RWPE2 (cell line): ENCODE measurements at regions not wholly inside any gene's neighbourhood (a gene's known extent, or its start where the extent isn't known, plus 50 kb on each side); places are given as distances from the start of the nearest gene placed in this dataset.
A peak's percentile ranks its signal among the peaks of the same experiment; 100 is the strongest.

Source experiments
- ATAC-seq: fragments of 200-7000 bp; cut with Tn5 transposase; 3 replicates; pipeline ENCODE4 v1.9.1; 2021; ENCODE audit warnings: low read depth
- DNase-seq: peaks from one replicate; pipeline ENCODE4 v3.0.0-alpha.2; 2020; ENCODE audit warnings: low spot score
- H3K27ac ChIP-seq: fragments of 450-650 bp; 2 replicates; pipeline ENCODE4 v1.5.1; 2017; ENCODE audit warnings: mild to moderate bottlenecking; ENCODE audit not compliant: poor library complexity, severe bottlenecking
- H3K27me3 ChIP-seq: fragments of 250-450 bp; sonication (Bioruptor Pico); 2 replicates; pipeline ENCODE4 v1.5.1; 2021; ENCODE audit warnings: mild to moderate bottlenecking, moderate library complexity; ENCODE audit not compliant: insufficient read depth, poor library complexity, severe bottlenecking
- H3K36me3 ChIP-seq: fragments of 250-450 bp; sonication (Bioruptor Pico); 2 replicates; pipeline ENCODE4 v1.5.1; 2020; ENCODE audit warnings: low read depth, mild to moderate bottlenecking, moderate library complexity
- H3K4me1 ChIP-seq: fragments of 250-450 bp; sonication (Bioruptor Pico); 2 replicates; pipeline ENCODE4 v1.5.1; 2021; ENCODE audit warnings: mild to moderate bottlenecking, moderate library complexity; ENCODE audit not compliant: insufficient read depth, poor library complexity, severe bottlenecking
- H3K4me3 ChIP-seq: fragments of 250-450 bp; sonication (Bioruptor Pico); 2 replicates; pipeline ENCODE4 v1.5.1; 2021; ENCODE audit warnings: mild to moderate bottlenecking, moderate library complexity; ENCODE audit not compliant: severe bottlenecking
- H3K9me3 ChIP-seq: fragments of 250-450 bp; sonication (Bioruptor Pico); 2 replicates; pipeline ENCODE4 v1.5.1; 2021; ENCODE audit warnings: mild to moderate bottlenecking, moderate library complexity; ENCODE audit not compliant: severe bottlenecking
- TF ChIP-seq, protein P1 (sequence below): fragments of 450-650 bp; IDR thresholded peaks from one replicate; pipeline ENCODE4 v1.5.1; 2017; ENCODE audit warnings: mild to moderate bottlenecking, moderate library complexity; ENCODE audit not compliant: poor library complexity, severe bottlenecking

DNA sequence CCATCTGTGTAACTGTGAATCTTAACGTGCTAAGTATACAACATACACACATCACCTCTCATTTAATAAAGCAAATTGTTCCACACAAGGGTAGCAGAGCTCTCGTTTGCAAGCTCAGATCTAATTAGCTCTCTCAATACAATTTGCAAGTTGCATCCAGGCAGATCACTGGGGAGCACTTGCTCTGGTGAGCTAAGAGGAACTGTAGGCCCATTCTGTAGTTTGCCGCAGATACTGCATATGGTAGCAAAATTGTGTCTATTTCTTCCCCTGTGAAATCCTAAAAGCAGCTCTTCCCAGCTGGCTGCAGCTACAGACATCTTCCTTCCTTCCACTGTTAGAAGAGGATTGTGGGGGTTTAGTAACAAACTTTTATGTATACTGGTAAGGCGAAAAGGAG is 288.7 kb upstream of the ADAMTS9 start:
- H3K27ac ChIP-seq = peak overlapping the region; percentile 83
- DNase-seq (no peak), ATAC-seq (no peak)
- H3K36me3 ChIP-seq = no peaks in the 10 kb centered on the region
- H3K27me3 ChIP-seq = no peaks in the 10 kb centered on the region
- no peak overlapping the region for H3K4me3 ChIP-seq
- no peaks in the 10 kb centered on the region for H3K9me3 ChIP-seq
- TF ChIP-seq, protein P1, sequence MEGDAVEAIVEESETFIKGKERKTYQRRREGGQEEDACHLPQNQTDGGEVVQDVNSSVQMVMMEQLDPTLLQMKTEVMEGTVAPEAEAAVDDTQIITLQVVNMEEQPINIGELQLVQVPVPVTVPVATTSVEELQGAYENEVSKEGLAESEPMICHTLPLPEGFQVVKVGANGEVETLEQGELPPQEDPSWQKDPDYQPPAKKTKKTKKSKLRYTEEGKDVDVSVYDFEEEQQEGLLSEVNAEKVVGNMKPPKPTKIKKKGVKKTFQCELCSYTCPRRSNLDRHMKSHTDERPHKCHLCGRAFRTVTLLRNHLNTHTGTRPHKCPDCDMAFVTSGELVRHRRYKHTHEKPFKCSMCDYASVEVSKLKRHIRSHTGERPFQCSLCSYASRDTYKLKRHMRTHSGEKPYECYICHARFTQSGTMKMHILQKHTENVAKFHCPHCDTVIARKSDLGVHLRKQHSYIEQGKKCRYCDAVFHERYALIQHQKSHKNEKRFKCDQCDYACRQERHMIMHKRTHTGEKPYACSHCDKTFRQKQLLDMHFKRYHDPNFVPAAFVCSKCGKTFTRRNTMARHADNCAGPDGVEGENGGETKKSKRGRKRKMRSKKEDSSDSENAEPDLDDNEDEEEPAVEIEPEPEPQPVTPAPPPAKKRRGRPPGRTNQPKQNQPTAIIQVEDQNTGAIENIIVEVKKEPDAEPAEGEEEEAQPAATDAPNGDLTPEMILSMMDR = no peak
- H3K4me1 ChIP-seq = no peaks in the 10 kb centered on the region

DNA sequence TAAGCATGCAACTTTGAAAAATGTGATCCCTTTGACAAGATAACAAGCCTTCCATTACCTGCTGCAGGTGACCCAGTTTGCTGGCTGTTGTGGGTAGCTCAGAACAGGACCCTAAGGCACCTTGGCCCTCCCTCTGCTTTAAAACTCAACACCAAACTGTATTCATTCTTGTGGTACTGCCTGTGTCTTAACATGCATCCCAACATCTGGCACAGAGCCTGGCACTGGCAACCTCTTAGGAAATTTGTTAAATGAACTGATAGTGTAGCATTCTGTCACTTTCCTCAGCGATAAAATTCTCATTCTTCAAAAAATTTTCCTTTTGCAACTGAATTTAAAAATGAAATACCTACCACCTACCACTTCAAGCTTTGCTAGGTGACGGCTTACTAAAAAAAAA is 287.3 kb upstream of the ADAMTS9 start:
- H3K9me3 ChIP-seq = no peaks in the 10 kb centered on the region
- no peak overlapping the region for H3K27ac ChIP-seq
- no peak for DNase-seq
- H3K27me3 ChIP-seq = no peaks in the 10 kb centered on the region
- TF ChIP-seq, protein P1 = no peak
- ATAC-seq = no peak
- H3K4me1 ChIP-seq = no peaks in the 10 kb centered on the region
- no peak overlapping the region for H3K4me3 ChIP-seq
- H3K36me3 ChIP-seq = no peaks in the 10 kb centered on the region

DNA sequence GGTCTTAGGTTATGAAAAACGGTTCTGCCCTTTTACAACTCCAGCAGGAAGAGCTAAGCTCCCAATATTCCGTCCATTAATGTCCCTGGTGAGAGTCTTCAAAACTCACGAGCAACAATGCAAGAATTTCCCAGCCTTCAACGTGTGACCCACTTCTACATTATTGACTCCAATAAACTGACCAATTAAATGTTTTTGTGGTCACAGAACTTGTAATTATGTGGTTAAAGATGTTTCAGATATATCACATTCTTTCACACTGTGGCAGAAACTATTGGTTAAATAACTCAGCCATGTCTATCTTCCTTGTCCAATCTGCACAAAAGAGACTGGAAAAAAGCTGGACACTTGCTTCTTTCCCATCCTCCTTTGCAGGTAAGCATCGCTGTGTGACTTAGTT is 286.6 kb upstream of the ADAMTS9 start:
- no peaks in the 10 kb centered on the region for H3K9me3 ChIP-seq
- no peaks in the 10 kb centered on the region for H3K36me3 ChIP-seq
- ATAC-seq (no peak), DNase-seq (no peak)
- no peak overlapping the region for H3K27ac ChIP-seq
- no peaks in the 10 kb centered on the region for H3K27me3 ChIP-seq
- H3K4me1 ChIP-seq = no peaks in the 10 kb centered on the region
- TF ChIP-seq, protein P1 = no peak
- no peak overlapping the region for H3K4me3 ChIP-seq

DNA sequence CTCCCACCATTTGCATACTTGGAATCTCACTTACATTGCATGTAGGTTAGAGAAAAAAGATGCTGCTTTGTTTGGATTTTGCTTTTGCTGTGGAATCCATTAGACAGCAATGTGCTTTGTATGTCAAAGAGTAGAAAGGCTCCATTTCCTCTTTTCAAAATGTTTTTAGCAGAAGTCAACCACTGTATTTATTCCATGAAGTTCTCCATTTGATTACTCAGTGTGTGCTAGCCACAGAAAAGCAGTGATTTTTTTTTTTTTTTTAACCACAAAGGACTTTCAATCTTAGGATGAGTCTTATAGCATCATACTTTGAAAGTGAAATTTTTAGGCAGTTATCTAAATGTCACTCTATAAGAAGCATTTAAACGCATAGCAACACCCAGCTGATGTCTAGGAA is 285.0 kb upstream of the ADAMTS9 start:
- no peak for ATAC-seq
- no peaks in the 10 kb centered on the region for H3K9me3 ChIP-seq
- no peaks in the 10 kb centered on the region for H3K27me3 ChIP-seq
- H3K4me1 ChIP-seq = no peaks in the 10 kb centered on the region
- DNase-seq = no peak
- no peak overlapping the region for H3K27ac ChIP-seq
- no peaks in the 10 kb centered on the region for H3K36me3 ChIP-seq
- TF ChIP-seq, protein P1 = no peak
- H3K4me3 ChIP-seq = no peak overlapping the region

DNA sequence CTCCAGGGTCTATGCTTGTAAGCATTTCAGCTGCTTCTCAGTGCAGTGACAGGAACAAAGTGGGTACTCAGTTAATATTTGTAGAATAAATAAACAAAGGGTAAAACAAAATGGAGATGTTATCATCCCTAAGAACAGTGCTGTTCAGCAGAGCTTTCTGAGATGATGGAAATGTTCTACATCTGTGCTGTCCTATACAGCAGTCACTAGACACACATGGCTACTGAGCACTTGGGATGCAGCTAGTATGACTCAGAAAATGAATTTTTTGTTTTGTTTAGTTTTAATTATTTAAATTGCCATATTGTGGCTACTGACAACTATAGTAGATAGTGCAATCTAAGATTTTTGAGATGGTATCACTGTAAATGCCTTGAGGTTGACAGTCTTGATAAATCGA is 283.8 kb upstream of the ADAMTS9 start:
- H3K27me3 ChIP-seq = no peaks in the 10 kb centered on the region
- TF ChIP-seq, protein P1 = no peak
- no peaks in the 10 kb centered on the region for H3K4me1 ChIP-seq
- H3K36me3 ChIP-seq = no peaks in the 10 kb centered on the region
- ATAC-seq = no peak
- H3K4me3 ChIP-seq = no peak overlapping the region
- H3K27ac ChIP-seq = no peak overlapping the region
- H3K9me3 ChIP-seq = no peaks in the 10 kb centered on the region
- DNase-seq = no peak
